ENCODE measurements at regions not wholly inside any gene's neighbourhood (a gene's known extent, or its start where the extent isn't known, plus 50 kb on each side); places are given as distances from the start of the nearest gene placed in this dataset.

- no peak for ATAC-seq
- no peaks in the 10 kb centered on the region for H3K36me3 ChIP-seq
- H3K9me3 ChIP-seq: no peaks in the 10 kb centered on the region
- no peak for TF ChIP-seq POLR2A (IDR thresholded peaks at IDR 0.05)
- TF ChIP-seq CTCF (IDR thresholded peaks at IDR 0.05): no peak
- no peak for TF ChIP-seq POLR2AphosphoS5 (IDR thresholded peaks at IDR 0.05)
- no peak for TF ChIP-seq EP300 (IDR thresholded peaks at IDR 0.05)
- H3K4me1 ChIP-seq: no peaks in the 10 kb centered on the region
- WGBS, 2 donors (ENCODE audit: low coverage in 1 of 2): 71 to 93% methylated on average over 2 of the region's 2 CpGs
- no peak overlapping the region for H3K27ac ChIP-seq
- no peak overlapping the region for H3K4me3 ChIP-seq
- no peaks in the 10 kb centered on the region for H3K27me3 ChIP-seq
These were observed 522.0 kb downstream of the MBD2 start for GRCh38 chr18:53702480-53702879.

- Histone ChIP-seq H3K27me3 (no peaks in the 10 kb centered on the region), H3K9me3 (no peaks in the 10 kb centered on the region), H3K4me1 (no peaks in the 10 kb centered on the region), H3K4me3 (no peak overlapping the region), H3K27ac (no peak overlapping the region), H3K36me3 (no peaks in the 10 kb centered on the region)
- no peak for ATAC-seq
- TF ChIP-seq EP300 (IDR thresholded peaks at IDR 0.05) (no peak), CTCF (IDR thresholded peaks at IDR 0.05) (no peak), POLR2AphosphoS5 (IDR thresholded peaks at IDR 0.05) (no peak), POLR2A (IDR thresholded peaks at IDR 0.05) (no peak)
- WGBS, 2 donors (ENCODE audit: low coverage in 1 of 2): 50 to 57% methylated on average over 1 of the region's 1 CpG
These were observed 522.8 kb downstream of the MBD2 start for GRCh38 chr18:53701697-53702096.

DNA sequence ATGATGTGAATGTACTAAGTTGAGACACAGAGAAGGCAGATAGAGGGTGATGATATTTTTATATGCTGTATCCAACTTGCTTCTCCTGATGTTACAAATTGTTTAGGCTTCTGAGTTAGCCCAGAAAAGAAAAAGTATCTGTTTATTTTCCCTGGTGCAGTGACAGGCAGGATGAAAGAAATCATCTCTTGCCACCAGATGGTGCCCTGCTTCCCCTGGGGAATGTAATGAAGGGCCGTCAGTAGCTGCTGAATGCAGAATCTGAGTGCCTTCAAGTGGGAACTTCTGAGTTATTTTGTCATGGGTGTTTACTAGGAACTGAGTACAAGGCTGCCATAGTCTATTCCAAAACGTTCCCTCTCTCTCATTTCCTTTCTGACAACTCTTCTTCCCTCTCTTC, 525.6 kb downstream of the MBD2 start:
- Histone ChIP-seq H3K27ac (no peak overlapping the region), H3K9me3 (peaks cover 0 to 7% (median 0%) of the 10 kb centered on the region in 3 donors), H3K36me3 (no peaks in the 10 kb centered on the region), H3K4me1 (no peaks in the 10 kb centered on the region), H3K4me3 (no peak overlapping the region), H3K27me3 (no peaks in the 10 kb centered on the region)
- ATAC-seq: no peak
- 0 to 8% methylated on average over 2 of the region's 2 CpGs for WGBS, 2 donors (ENCODE audit: low coverage in 1 of 2)
- TF ChIP-seq POLR2A (IDR thresholded peaks at IDR 0.05) (no peak), POLR2AphosphoS5 (IDR thresholded peaks at IDR 0.05) (no peak), EP300 (IDR thresholded peaks at IDR 0.05) (no peak), CTCF (IDR thresholded peaks at IDR 0.05) (peak in 2 of 4 experiments; percentile 21 to 46)

DNA sequence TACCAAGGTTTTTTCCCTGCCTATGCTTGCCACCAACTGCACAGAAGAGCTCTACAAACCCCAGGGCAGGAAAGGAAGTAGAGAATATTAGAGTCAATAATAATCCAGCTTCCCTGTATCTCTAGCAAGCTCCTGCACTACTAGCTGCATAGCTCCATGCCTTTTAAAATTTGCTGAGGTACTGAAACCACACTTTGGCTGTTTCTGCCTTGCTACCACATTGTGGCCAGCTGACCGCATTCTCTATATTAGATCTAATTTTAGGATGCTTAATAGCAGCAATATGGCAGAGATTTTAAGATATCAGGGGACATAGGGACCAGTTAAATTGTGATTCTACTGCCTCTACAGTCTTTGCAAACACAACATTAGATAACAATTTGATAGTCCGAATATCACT, 534.6 kb downstream of the MBD2 start:
- no peaks in the 10 kb centered on the region for H3K9me3 ChIP-seq
- 84 to 95% methylated on average over 2 of the region's 2 CpGs for WGBS, 2 donors (ENCODE audit: low coverage in 1 of 2)
- H3K36me3 ChIP-seq: no peaks in the 10 kb centered on the region
- no peak for TF ChIP-seq POLR2AphosphoS5 (IDR thresholded peaks at IDR 0.05)
- no peak for TF ChIP-seq POLR2A (IDR thresholded peaks at IDR 0.05)
- TF ChIP-seq EP300 (IDR thresholded peaks at IDR 0.05): no peak
- TF ChIP-seq CTCF (IDR thresholded peaks at IDR 0.05): no peak
- H3K4me1 ChIP-seq: no peaks in the 10 kb centered on the region
- H3K27ac ChIP-seq: no peak overlapping the region
- no peaks in the 10 kb centered on the region for H3K27me3 ChIP-seq
- ATAC-seq: no peak
- no peak overlapping the region for H3K4me3 ChIP-seq

GRCh38 chr18:53686965-53687364, 537.5 kb downstream of the MBD2 start:
- no peak for TF ChIP-seq EP300 (IDR thresholded peaks at IDR 0.05)
- no peak for TF ChIP-seq POLR2AphosphoS5 (IDR thresholded peaks at IDR 0.05)
- no peak for TF ChIP-seq CTCF (IDR thresholded peaks at IDR 0.05)
- TF ChIP-seq POLR2A (IDR thresholded peaks at IDR 0.05): no peak

More at GRCh38 chr18:53686965-53687364, 537.5 kb downstream of the MBD2 start:
- Histone ChIP-seq H3K4me3 (no peak overlapping the region), H3K4me1 (no peaks in the 10 kb centered on the region), H3K27me3 (no peaks in the 10 kb centered on the region), H3K9me3 (no peaks in the 10 kb centered on the region), H3K27ac (no peak overlapping the region), H3K36me3 (no peaks in the 10 kb centered on the region)
- 73 to 84% methylated on average over 2 to 4 of the region's 4 CpGs for WGBS, 2 donors (ENCODE audit: low coverage in 1 of 2)
- ATAC-seq: no peak
